A549 (cell line): ENCODE measurements at regions not wholly inside any gene's neighbourhood (a gene's known extent, or its start where the extent isn't known, plus 50 kb on each side); places are given as distances from the start of the nearest gene placed in this dataset.

ENCODE experiments used
- EP300 ChIP-seq, 2 experiments: fragments of >200 bp; sonication (Bioruptor Twin); formaldehyde crosslinking; IDR thresholded peaks; 2 replicates in 1 of 2; 3 replicates in 1 of 2; pipeline ENCODE4 v1.6.1; 2016 to 2017
- NPAS2 ChIP-seq: fragments of 250-450 bp; sonication (Bioruptor Pico); IDR thresholded peaks from 2 replicates; pipeline ENCODE4 v1.8.0; 2022; ENCODE audit warnings: mild to moderate bottlenecking, moderate library complexity, borderline replicate concordance
- POLR2A ChIP-seq: IDR thresholded peaks from 2 replicates; pipeline ENCODE4 v1.6.1; 2012; ENCODE audit warnings: mild to moderate bottlenecking, low read length
- RAD21 ChIP-seq, 2 experiments: fragments of >200 bp in 1 of 2; sonication (Bioruptor Twin) in 1 of 2; formaldehyde crosslinking in 1 of 2; IDR thresholded peaks in 1 of 2; conservative IDR thresholded peaks in 1 of 2; 2 replicates in 1 of 2; 3 replicates in 1 of 2; pipeline ENCODE4 v1.6.1; 2012 to 2018; ENCODE audit warnings: inconsistent platforms in 1 of 2
- USF2 ChIP-seq: fragments of 450-650 bp; IDR thresholded peaks from 2 replicates; pipeline ENCODE4 v1.6.1; 2014; ENCODE audit warnings: antibody characterized with exemption
- TF ChIP-seq, protein P1 (sequence below): fragments of 200-600 bp; sonication (generic); IDR thresholded peaks from 2 replicates; pipeline ENCODE4 v1.6.1; 2016; ENCODE audit warnings: antibody characterized with exemption, mild to moderate bottlenecking, moderate library complexity

DNA sequence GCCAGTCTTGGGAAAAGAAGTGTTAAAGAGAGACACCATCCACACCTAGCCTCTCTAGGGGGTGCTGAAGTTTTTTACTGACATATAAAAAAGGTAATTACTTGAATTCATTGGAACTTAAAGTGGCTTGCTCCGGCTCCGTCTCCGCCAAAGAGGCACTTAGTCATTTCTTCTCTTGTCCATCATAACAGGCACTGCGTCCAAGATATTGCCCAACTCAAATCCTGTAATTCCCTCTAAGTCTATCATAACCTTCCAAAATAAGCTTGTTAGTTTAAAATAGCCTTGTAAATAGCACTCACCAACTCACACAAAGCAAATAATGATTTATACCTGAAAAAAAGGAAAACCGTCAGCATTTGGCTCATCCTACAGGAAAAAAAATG, 160.5 kb downstream of the ZBTB18 start:
- TF ChIP-seq USF2, result no peak
- TF ChIP-seq POLR2A, result no peak
- no peak for TF ChIP-seq EP300 (IDR thresholded peaks at IDR 0.05)
- no peak for TF ChIP-seq NPAS2 (CRISPR knock-in tag)
- TF ChIP-seq RAD21 (conservative IDR thresholded peaks at IDR 0.05 in 1 of 2, IDR thresholded peaks at IDR 0.05 in 1 of 2), result no peak
- TF ChIP-seq, protein P1, sequence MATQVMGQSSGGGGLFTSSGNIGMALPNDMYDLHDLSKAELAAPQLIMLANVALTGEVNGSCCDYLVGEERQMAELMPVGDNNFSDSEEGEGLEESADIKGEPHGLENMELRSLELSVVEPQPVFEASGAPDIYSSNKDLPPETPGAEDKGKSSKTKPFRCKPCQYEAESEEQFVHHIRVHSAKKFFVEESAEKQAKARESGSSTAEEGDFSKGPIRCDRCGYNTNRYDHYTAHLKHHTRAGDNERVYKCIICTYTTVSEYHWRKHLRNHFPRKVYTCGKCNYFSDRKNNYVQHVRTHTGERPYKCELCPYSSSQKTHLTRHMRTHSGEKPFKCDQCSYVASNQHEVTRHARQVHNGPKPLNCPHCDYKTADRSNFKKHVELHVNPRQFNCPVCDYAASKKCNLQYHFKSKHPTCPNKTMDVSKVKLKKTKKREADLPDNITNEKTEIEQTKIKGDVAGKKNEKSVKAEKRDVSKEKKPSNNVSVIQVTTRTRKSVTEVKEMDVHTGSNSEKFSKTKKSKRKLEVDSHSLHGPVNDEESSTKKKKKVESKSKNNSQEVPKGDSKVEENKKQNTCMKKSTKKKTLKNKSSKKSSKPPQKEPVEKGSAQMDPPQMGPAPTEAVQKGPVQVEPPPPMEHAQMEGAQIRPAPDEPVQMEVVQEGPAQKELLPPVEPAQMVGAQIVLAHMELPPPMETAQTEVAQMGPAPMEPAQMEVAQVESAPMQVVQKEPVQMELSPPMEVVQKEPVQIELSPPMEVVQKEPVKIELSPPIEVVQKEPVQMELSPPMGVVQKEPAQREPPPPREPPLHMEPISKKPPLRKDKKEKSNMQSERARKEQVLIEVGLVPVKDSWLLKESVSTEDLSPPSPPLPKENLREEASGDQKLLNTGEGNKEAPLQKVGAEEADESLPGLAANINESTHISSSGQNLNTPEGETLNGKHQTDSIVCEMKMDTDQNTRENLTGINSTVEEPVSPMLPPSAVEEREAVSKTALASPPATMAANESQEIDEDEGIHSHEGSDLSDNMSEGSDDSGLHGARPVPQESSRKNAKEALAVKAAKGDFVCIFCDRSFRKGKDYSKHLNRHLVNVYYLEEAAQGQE, result no peak
